Neural crest cell (in vitro differentiated cells): ENCODE measurements at regions not wholly inside any gene's neighbourhood (a gene's known extent, or its start where the extent isn't known, plus 50 kb on each side); places are given as distances from the start of the nearest gene placed in this dataset.
"Not testable (repeated sequence)": the region's sequence is repeated elsewhere in the genome, so short reads cannot be mapped to it uniquely, and the experiment has no call there.

Experiments used
- DNase-seq: peaks from one replicate; pipeline ENCODE4 v3.0.0; 2021; ENCODE audit warnings: low read depth, mixed read lengths, low spot score
- H3K27ac Mint-ChIP-seq: one replicate; pipeline ENCODE4 v1.8.0; 2021; ENCODE audit warnings: mild to moderate bottlenecking, mixed read lengths; ENCODE audit not compliant: unreplicated experiment
- H3K27me3 Mint-ChIP-seq: 2 replicates; pipeline ENCODE4 v1.8.0; 2021; ENCODE audit warnings: low read depth, mild to moderate bottlenecking, mixed read lengths
- H3K36me3 Mint-ChIP-seq: 2 replicates; pipeline ENCODE4 v1.8.0; 2021; ENCODE audit warnings: low read depth, mild to moderate bottlenecking, mixed read lengths
- H3K4me1 Mint-ChIP-seq: 2 replicates; pipeline ENCODE4 v1.8.0; 2021; ENCODE audit warnings: mixed read lengths
- H3K4me3 Mint-ChIP-seq: one replicate; pipeline ENCODE4 v1.8.0; 2021; ENCODE audit warnings: mild to moderate bottlenecking, mixed read lengths
- H3K9me3 Mint-ChIP-seq: 2 replicates; pipeline ENCODE4 v1.8.0; 2021; ENCODE audit warnings: mixed read lengths
- CTCF ChIP-seq: fragments of 200-600 bp; sonication (generic); conservative IDR thresholded peaks from 2 replicates; pipeline ENCODE4 v1.5.0; 2021; ENCODE audit warnings: antibody characterized with exemption, mild to moderate bottlenecking

- no peak overlapping the region for H3K27ac Mint-ChIP-seq
- H3K4me1 Mint-ChIP-seq: peaks cover 7% of the 10 kb centered on the region
- TF ChIP-seq CTCF: no peak
- H3K27me3 Mint-ChIP-seq: no peaks in the 10 kb centered on the region
- peaks cover 40% of the 10 kb centered on the region for H3K36me3 Mint-ChIP-seq
- H3K9me3 Mint-ChIP-seq: peaks cover 20% of the 10 kb centered on the region
- DNase-seq: no peak
- no peak overlapping the region for H3K4me3 Mint-ChIP-seq
Observed at GRCh38 chr2:185511925-185512324, 226.7 kb upstream of the FSIP2 start.

GRCh38 chr2:185522472-185522871, 216.1 kb upstream of the FSIP2 start:
- Mint-ChIP-seq H3K9me3 (peaks cover 11% of the 10 kb centered on the region), H3K4me3 (no peak overlapping the region), H3K4me1 (no peaks in the 10 kb centered on the region), H3K27ac (no peak overlapping the region), H3K36me3 (peaks cover 20% of the 10 kb centered on the region), H3K27me3 (no peaks in the 10 kb centered on the region)
- no peak for TF ChIP-seq CTCF
- no peak for DNase-seq

- not testable (repeated sequence) for H3K27me3 Mint-ChIP-seq, H3K4me3 Mint-ChIP-seq, DNase-seq, H3K4me1 Mint-ChIP-seq, H3K27ac Mint-ChIP-seq
- Mint-ChIP-seq H3K9me3 (peaks cover 15% of the 10 kb centered on the region), H3K36me3 (peaks cover 23% of the 10 kb centered on the region)
Observed at GRCh38 chr2:185524242-185524641, 214.4 kb upstream of the FSIP2 start.

GRCh38 chr2:185526161-185526560, 212.4 kb upstream of the FSIP2 start:
- Mint-ChIP-seq H3K4me3 (no peak overlapping the region), H3K27ac (no peak overlapping the region), H3K27me3 (no peaks in the 10 kb centered on the region), H3K36me3 (peaks cover 26% of the 10 kb centered on the region), H3K4me1 (peaks cover 10% of the 10 kb centered on the region), H3K9me3 (peaks cover 17% of the 10 kb centered on the region)
- no peak for DNase-seq
- TF ChIP-seq CTCF: no peak

GRCh38 chr2:185531721-185532120, 206.9 kb upstream of the FSIP2 start:
- H3K9me3 Mint-ChIP-seq: peaks cover 12% of the 10 kb centered on the region
- H3K4me1 Mint-ChIP-seq: peaks cover 10% of the 10 kb centered on the region
- no peak for DNase-seq
- H3K27ac Mint-ChIP-seq: no peak overlapping the region
- no peak overlapping the region for H3K4me3 Mint-ChIP-seq
- no peaks in the 10 kb centered on the region for H3K27me3 Mint-ChIP-seq
- TF ChIP-seq CTCF: no peak
- H3K36me3 Mint-ChIP-seq: peaks cover 15% of the 10 kb centered on the region

- no peaks in the 10 kb centered on the region for H3K36me3 Mint-ChIP-seq
- no peak for TF ChIP-seq CTCF
- no peak overlapping the region for H3K27ac Mint-ChIP-seq
- no peak overlapping the region for H3K4me3 Mint-ChIP-seq
- H3K27me3 Mint-ChIP-seq: no peaks in the 10 kb centered on the region
- no peak for DNase-seq
- H3K4me1 Mint-ChIP-seq: peaks cover 20% of the 10 kb centered on the region
- H3K9me3 Mint-ChIP-seq: no peaks in the 10 kb centered on the region
Observed at GRCh38 chr2:185537689-185538088, 200.9 kb upstream of the FSIP2 start.
